Activated B cell treated with CpG ODN at 0.5 μM for 24 hours (primary cell): ENCODE measurements at regions not wholly inside any gene's neighbourhood (a gene's known extent, or its start where the extent isn't known, plus 50 kb on each side); places are given as distances from the start of the nearest gene placed in this dataset.

ENCODE experiments used
- ATAC-seq: fragments of 200-7000 bp; cut with Tn5 transposase; one replicate; pipeline ENCODE4 v1.10.0; 2021; ENCODE audit warnings: low read depth, mild to moderate bottlenecking, moderate library complexity
- CTCF ChIA-PET: fragments of 350-600 bp; sonication (Branson Sonifier 250); formaldehyde crosslinking; loops from one replicate; lab custom pipeline; 2021; ENCODE audit warnings: antibody characterized with exemption; lab: Charles Lee
- POLR2A ChIA-PET: fragments of 350-600 bp; sonication (Branson Sonifier 250); formaldehyde crosslinking; loops from one replicate; lab custom pipeline; 2021; ENCODE audit warnings: antibody characterized with exemption; lab: Charles Lee
- DNase-seq: peaks from one replicate; pipeline ENCODE4 v3.0.0; 2022
- H3K27ac Mint-ChIP-seq: one replicate; pipeline ENCODE4 v1.8.0; 2020; ENCODE audit warnings: mixed read lengths
- H3K27me3 Mint-ChIP-seq: one replicate; pipeline ENCODE4 v1.8.0; 2021; ENCODE audit warnings: mixed read lengths
- H3K36me3 Mint-ChIP-seq: one replicate; pipeline ENCODE4 v1.8.0; 2021; ENCODE audit warnings: low read depth, mixed read lengths
- H3K4me1 Mint-ChIP-seq: one replicate; pipeline ENCODE4 v1.8.0; 2021; ENCODE audit warnings: mixed read lengths
- H3K4me3 Mint-ChIP-seq: one replicate; pipeline ENCODE4 v1.8.0; 2020; ENCODE audit warnings: mild to moderate bottlenecking, mixed read lengths
- H3K9me3 Mint-ChIP-seq: one replicate; pipeline ENCODE4 v1.8.0; 2020; ENCODE audit warnings: mixed read lengths
- intact Hi-C: fragments of 100-400 bp; cut with micrococcal nuclease; formaldehyde crosslinking; loops from one replicate; pipeline ENCODE4 v1.15.1; 2024
- TF ChIP-seq, protein P1 (sequence below): fragments of 200-600 bp; IDR thresholded peaks from one replicate; pipeline ENCODE4 v1.8.0; 2022; ENCODE audit warnings: antibody characterized with exemption, mild to moderate bottlenecking

DNA sequence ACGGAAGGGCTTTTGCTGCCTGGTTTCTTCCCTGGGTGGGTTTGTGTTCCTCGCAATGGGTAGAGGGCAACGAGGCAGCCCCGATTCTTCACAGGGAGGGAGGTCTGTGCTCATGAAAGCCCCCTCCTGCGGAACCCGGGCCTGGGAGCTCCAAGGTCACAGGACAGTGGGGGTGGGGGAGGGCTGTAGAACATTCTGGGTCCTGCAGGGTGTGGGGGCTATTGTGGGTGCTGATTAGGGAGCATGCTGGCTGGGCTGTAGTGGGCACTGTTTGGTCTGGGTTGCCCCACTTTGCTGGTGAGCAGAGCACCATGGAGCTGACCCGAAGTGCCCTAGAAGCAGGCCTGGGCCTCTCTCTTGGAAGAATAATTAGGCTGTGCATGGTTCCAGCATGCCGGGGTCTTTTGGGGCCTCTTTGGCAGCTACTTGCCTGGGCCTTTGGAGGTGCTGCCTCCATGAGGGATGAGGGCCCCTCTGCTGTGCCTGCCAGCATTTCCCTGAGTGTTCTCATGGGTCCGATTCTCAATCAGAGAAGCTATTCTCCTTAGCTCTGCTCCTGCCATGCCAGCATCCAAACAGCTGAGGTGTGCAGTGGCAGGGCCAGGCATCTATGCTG is 232.2 kb upstream of the HS6ST1 start:
- Mint-ChIP-seq H3K27me3 (peaks cover 2% of the 10 kb centered on the region), H3K4me1 (no peaks in the 10 kb centered on the region), H3K27ac (no peak overlapping the region), H3K4me3 (no peak overlapping the region), H3K36me3 (no peaks in the 10 kb centered on the region), H3K9me3 (no peaks in the 10 kb centered on the region)
- POLR2A ChIA-PET: no interaction called here
- no peak for DNase-seq
- intact Hi-C loops: no loop called here
- no peak for ATAC-seq
- TF ChIP-seq, protein P1, sequence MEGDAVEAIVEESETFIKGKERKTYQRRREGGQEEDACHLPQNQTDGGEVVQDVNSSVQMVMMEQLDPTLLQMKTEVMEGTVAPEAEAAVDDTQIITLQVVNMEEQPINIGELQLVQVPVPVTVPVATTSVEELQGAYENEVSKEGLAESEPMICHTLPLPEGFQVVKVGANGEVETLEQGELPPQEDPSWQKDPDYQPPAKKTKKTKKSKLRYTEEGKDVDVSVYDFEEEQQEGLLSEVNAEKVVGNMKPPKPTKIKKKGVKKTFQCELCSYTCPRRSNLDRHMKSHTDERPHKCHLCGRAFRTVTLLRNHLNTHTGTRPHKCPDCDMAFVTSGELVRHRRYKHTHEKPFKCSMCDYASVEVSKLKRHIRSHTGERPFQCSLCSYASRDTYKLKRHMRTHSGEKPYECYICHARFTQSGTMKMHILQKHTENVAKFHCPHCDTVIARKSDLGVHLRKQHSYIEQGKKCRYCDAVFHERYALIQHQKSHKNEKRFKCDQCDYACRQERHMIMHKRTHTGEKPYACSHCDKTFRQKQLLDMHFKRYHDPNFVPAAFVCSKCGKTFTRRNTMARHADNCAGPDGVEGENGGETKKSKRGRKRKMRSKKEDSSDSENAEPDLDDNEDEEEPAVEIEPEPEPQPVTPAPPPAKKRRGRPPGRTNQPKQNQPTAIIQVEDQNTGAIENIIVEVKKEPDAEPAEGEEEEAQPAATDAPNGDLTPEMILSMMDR: no peak
- CTCF ChIA-PET: no interaction called here

DNA sequence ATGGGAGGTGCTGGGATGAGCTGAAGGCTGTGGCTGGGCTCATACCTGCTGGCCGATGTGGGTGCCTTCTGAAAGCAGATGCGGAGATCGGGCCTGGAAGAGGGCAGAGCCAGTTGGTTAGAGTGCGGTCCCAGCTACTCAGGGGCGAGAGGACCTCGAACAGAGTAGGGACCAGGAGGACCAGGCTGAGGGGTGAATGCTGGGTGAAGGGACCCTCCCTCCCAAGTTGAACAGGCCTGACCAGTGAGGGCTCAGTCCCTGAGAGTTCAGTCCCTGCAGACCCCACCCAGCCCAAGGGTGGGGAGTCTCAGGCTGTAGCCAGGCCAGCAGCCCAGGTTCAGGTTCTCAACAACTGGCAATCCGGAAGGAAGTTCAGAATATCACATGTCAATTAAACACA is 232.8 kb upstream of the HS6ST1 start:
- peaks cover 2% of the 10 kb centered on the region for H3K27me3 Mint-ChIP-seq
- CTCF ChIA-PET: no interaction called here
- TF ChIP-seq, protein P1: no peak
- POLR2A ChIA-PET: no interaction called here
- no peak overlapping the region for H3K27ac Mint-ChIP-seq
- DNase-seq (no peak), ATAC-seq (no peak)
- intact Hi-C loops: no loop called here
- H3K4me1 Mint-ChIP-seq: no peaks in the 10 kb centered on the region
- no peaks in the 10 kb centered on the region for H3K36me3 Mint-ChIP-seq
- no peaks in the 10 kb centered on the region for H3K9me3 Mint-ChIP-seq
- no peak overlapping the region for H3K4me3 Mint-ChIP-seq

DNA sequence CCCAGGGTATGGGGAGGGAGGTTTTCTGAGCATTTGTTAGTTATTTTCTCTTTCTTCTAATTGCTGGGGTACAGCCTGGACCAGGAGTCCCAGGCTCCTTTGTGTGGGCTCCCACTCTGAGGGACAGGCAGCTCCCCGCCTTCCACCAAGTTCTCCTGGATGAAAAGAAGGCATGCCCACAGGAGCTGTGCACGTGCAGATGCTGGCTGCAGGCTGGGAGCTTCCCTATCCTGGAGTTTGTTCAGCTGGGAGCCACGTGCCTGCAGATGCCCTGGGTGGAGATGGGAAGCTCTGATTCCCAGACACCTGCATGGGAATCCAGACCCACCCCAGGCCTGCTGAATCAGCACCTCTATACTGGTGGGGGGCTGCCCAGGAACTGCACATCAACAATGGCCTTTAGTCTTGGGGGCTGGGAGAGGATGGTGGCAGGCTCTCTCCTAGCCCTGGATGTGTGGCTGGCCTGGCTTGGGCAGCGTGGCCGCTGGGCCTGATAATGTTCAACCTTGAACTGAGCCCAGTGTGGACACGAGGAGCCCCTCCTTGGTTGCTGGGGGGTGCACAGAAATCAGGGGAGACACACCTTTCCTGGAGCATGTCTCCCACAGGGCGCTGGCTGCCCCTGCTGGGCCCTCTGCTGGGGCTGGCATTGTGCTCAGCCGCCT is 233.6 kb upstream of the HS6ST1 start:
- TF ChIP-seq, protein P1: no peak
- ChIA-PET CTCF (no interaction called here), POLR2A (no interaction called here)
- intact Hi-C loops: no loop called here
- Mint-ChIP-seq H3K36me3 (no peaks in the 10 kb centered on the region), H3K27ac (no peak overlapping the region), H3K27me3 (peaks cover 2% of the 10 kb centered on the region), H3K4me3 (no peak overlapping the region), H3K9me3 (no peaks in the 10 kb centered on the region), H3K4me1 (no peaks in the 10 kb centered on the region)
- DNase-seq (no peak), ATAC-seq (no peak)

DNA sequence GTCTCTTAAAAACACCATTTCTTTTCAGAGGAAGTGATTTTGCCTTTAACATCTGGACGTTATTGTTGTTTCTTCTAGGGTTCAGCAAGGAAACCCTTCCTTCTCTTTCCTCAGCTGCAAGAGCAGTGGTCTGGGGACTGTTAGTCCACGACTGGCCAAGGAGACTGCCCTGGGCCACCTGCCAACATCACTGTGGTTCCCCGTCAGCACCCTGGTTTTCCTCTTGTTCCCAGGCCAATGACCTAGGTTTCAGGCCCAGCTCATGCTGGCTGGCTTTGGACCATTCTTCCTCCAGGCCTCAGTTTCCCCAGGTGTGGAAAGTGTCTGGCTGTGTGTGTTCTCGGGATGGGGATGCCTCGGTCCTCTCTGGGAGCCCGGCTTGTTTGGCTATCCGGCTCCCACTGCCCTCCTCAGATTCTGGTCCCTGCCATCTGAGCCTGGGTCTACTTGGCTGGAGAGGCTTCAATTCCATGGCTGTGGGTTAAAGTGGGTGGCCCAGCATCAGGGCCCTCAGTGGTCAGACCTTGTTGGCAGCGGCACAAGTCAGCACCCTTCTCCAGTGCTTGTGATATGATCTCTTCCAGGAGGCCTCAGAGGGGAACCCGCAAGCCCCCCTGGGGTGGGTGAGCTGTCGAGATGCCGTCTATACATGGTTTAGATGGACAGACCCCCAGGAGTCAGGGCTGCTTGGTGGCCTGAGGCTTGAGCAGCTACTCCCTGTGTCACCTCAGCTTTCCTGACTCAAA is 234.3 kb upstream of the HS6ST1 start:
- Mint-ChIP-seq H3K27ac (no peak overlapping the region), H3K4me1 (no peaks in the 10 kb centered on the region), H3K9me3 (no peaks in the 10 kb centered on the region), H3K27me3 (peaks cover 2% of the 10 kb centered on the region), H3K36me3 (no peaks in the 10 kb centered on the region), H3K4me3 (no peak overlapping the region)
- ChIA-PET CTCF (no interaction called here), POLR2A (no interaction called here)
- intact Hi-C loops: no loop called here
- TF ChIP-seq, protein P1: no peak
- no peak for ATAC-seq
- no peak for DNase-seq

DNA sequence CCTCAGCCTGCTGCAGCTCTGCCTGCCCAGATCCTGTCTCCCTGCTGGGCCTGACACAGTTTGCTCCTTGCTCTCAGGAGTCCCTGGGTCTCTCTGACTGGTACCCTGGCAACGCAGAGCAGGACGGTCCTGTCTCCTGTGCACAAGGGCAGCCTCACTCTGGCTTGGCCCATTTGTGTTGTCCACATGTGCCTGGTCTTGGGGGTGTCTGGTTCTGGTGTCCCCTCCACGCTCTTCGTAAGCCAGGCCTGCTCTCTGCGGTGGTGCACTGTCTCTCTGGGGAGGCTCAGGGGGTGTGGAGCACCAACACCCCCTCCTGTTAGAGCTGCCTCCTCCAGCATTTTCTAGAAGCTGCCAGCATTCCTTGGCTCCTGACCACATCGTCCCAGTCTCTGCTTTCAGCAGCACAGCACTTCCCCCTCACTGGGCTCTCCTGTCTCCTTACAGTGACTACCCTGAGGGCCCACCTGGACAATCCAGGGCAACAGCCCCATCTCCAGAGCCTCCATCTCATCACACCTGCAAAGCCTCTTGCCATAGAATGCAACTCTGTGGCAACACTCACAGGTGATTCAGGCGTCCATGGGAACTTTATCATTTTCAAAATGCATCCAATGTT is 235.6 kb upstream of the HS6ST1 start:
- TF ChIP-seq, protein P1: no peak
- ATAC-seq: no peak
- DNase-seq: no peak
- ChIA-PET POLR2A (no interaction called here), CTCF (no interaction called here)
- Mint-ChIP-seq H3K9me3 (no peaks in the 10 kb centered on the region), H3K27ac (no peak overlapping the region), H3K4me3 (no peak overlapping the region), H3K36me3 (no peaks in the 10 kb centered on the region), H3K4me1 (no peaks in the 10 kb centered on the region), H3K27me3 (peaks cover 2% of the 10 kb centered on the region)
- intact Hi-C loops: no loop called here
